Stimulated activated memory B cell treated with anti-CD40 and anti-IgM and Interleukin-4, amounts not matched to agents 10 μg/mL and 1 μg/mL and 100 μg/mL, for 72 hours (primary cell): ENCODE measurements at regions not wholly inside any gene's neighbourhood (a gene's known extent, or its start where the extent isn't known, plus 50 kb on each side); places are given as distances from the start of the nearest gene placed in this dataset.
A peak's percentile ranks its signal among the peaks of the same experiment; 100 is the strongest.

Experiments
- ATAC-seq: fragments of 150-1000 bp; cut with Tn5 transposase; 2 replicates; pipeline ENCODE4 v1.10.0; 2021
- H3K27ac Mint-ChIP-seq: one replicate; pipeline ENCODE4 v1.8.0; 2022; ENCODE audit warnings: mild to moderate bottlenecking, mixed read lengths
- H3K27me3 Mint-ChIP-seq: one replicate; pipeline ENCODE4 v1.8.0; 2022; ENCODE audit warnings: mixed read lengths
- H3K36me3 Mint-ChIP-seq: one replicate; pipeline ENCODE4 v1.8.0; 2022; ENCODE audit warnings: mixed read lengths
- H3K4me1 Mint-ChIP-seq: one replicate; pipeline ENCODE4 v1.8.0; 2022; ENCODE audit warnings: mixed read lengths
- H3K4me3 Mint-ChIP-seq: one replicate; pipeline ENCODE4 v1.8.0; 2022; ENCODE audit warnings: mild to moderate bottlenecking, moderate library complexity, mixed read lengths
- H3K9me3 Mint-ChIP-seq: one replicate; pipeline ENCODE4 v1.8.0; 2022; ENCODE audit warnings: mixed read lengths

DNA sequence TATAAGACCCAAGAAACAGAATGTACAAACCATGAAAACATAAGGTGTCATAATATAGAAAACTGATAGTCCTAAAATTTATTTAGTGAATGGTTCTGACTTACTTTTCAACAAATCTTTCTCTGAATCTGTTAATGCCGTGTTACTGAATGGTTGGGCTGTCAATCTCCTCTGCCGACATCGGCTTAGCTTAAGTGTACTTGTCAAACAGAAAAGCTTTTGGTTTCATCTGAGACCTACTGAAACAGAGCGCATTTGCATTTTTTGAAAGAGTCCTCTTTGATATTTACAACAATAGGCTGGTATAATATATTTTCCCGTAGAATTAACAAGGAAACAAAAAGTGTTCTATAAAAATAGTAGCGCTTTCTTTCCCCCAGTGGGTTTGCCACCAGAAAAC is 120.9 kb upstream of the ZNF804B start:
- no peaks in the 10 kb centered on the region for H3K27me3 Mint-ChIP-seq
- no peak overlapping the region for H3K27ac Mint-ChIP-seq
- no peak for ATAC-seq
- no peak overlapping the region for H3K4me3 Mint-ChIP-seq
- no peaks in the 10 kb centered on the region for H3K36me3 Mint-ChIP-seq
- no peaks in the 10 kb centered on the region for H3K4me1 Mint-ChIP-seq
- H3K9me3 Mint-ChIP-seq = no peaks in the 10 kb centered on the region

- Mint-ChIP-seq H3K36me3 (no peaks in the 10 kb centered on the region), H3K27me3 (no peaks in the 10 kb centered on the region), H3K27ac (no peak overlapping the region), H3K9me3 (no peaks in the 10 kb centered on the region), H3K4me1 (no peaks in the 10 kb centered on the region), H3K4me3 (no peak overlapping the region)
- ATAC-seq = no peak
Measured at GRCh38 chr7:88637795-88638194, 121.7 kb upstream of the ZNF804B start.

DNA sequence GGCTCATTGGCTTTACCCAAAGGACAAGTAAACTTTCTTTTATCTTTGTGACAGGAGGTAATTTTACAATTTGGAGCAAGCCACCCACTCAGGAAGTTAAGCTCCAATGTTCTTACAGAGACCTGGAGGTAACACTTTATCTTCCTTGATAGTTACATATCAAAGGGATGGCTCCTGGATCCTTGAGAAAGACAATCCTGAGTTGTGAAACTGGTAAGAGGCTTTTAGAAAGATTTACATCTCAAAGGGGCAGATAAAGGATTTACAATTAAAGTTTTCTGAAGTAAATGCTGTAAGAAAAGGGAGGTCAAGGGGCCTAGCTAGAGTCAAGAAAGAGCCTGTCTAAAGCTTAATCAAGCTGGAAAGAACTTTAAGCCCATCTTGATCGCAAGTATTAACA is 124.4 kb upstream of the ZNF804B start:
- ATAC-seq = no peak
- H3K27me3 Mint-ChIP-seq = no peaks in the 10 kb centered on the region
- H3K36me3 Mint-ChIP-seq = no peaks in the 10 kb centered on the region
- H3K27ac Mint-ChIP-seq = no peak overlapping the region
- H3K4me3 Mint-ChIP-seq = no peak overlapping the region
- H3K9me3 Mint-ChIP-seq = no peaks in the 10 kb centered on the region
- H3K4me1 Mint-ChIP-seq = no peaks in the 10 kb centered on the region

DNA sequence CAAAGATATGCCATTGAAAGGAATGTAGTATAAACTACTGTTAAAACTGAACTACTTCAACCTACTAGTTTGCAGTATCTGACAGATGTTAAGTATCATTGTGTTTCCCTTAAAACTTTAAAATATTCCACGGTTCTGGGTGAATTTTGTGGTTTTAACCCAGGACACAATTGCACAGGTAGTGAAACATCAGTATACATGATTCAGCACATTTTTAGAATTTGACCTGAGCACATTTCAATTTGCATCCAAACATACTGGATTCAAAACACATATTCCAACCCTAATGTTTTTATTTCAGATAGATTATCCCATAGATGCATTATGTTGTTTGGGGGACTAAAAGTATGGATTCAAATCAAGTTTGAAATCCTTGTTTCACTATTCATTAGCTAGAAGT is 129.9 kb upstream of the ZNF804B start:
- no peak overlapping the region for H3K27ac Mint-ChIP-seq
- no peaks in the 10 kb centered on the region for H3K4me1 Mint-ChIP-seq
- H3K4me3 Mint-ChIP-seq = no peak overlapping the region
- no peak for ATAC-seq
- no peaks in the 10 kb centered on the region for H3K27me3 Mint-ChIP-seq
- H3K9me3 Mint-ChIP-seq = no peaks in the 10 kb centered on the region
- H3K36me3 Mint-ChIP-seq = no peaks in the 10 kb centered on the region

DNA sequence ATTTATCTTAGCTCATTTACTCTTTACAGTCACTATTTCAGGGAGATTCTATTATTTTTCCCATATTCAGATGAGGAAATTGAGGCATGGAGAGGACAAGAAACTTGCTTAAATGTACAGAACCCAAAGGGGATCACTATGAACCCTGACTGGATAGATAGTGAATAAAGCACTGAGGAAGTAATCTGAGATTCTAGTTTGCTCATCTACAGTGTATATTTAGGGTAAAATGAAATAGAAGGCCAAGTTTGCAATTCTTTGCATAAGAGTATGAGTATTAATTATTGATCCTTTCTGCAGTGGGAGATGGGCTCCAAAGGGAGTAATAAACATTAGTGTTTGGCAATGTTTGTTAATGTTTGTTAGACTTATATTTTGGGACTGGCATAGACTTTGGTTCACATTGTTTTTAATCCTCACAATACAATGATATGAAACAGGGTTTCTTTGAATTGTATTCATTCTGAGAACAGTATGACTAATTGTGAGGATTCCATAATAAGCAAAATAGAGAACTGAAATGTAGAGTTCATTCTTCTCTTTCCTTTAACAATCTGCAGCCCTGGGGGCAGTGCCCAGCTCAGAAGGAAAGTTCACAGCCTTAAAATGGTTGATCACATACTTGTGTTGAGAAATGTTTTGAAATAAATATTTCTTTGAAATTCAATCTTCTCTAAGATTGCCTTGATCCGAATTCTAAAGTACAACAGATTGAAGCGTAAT is 131.0 kb upstream of the ZNF804B start:
- Mint-ChIP-seq H3K4me1 (no peaks in the 10 kb centered on the region), H3K27ac (no peak overlapping the region), H3K36me3 (no peaks in the 10 kb centered on the region), H3K4me3 (no peak overlapping the region), H3K27me3 (no peaks in the 10 kb centered on the region), H3K9me3 (peaks cover under 1% of the 10 kb centered on the region)
- ATAC-seq = peak; percentile 80

DNA sequence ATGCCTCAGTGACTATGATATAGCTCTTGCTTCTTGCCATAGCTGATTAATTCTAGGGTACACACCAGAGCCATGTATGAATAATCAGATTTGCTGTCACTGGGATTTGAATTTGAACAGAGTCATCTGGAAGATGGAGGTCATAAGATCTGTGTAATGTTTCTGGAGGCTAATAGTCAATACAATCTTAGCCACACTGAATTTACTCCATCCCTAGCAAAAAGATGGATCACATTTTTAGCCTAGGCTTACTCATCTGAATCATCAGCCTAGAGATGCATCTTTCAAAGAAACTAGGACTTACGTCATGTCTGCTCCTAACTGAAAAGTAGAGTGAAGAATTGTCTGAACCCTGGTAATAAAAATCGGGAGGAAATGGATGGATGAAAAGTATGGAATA is 142.3 kb upstream of the ZNF804B start:
- ATAC-seq = no peak
- H3K4me1 Mint-ChIP-seq = no peaks in the 10 kb centered on the region
- H3K36me3 Mint-ChIP-seq = no peaks in the 10 kb centered on the region
- no peaks in the 10 kb centered on the region for H3K27me3 Mint-ChIP-seq
- H3K9me3 Mint-ChIP-seq = no peaks in the 10 kb centered on the region
- H3K4me3 Mint-ChIP-seq = no peak overlapping the region
- no peak overlapping the region for H3K27ac Mint-ChIP-seq

GRCh38 chr7:88615336-88615735 is 144.2 kb upstream of the ZNF804B start:
- H3K9me3 Mint-ChIP-seq = no peaks in the 10 kb centered on the region
- no peak overlapping the region for H3K4me3 Mint-ChIP-seq
- ATAC-seq = no peak
- no peaks in the 10 kb centered on the region for H3K36me3 Mint-ChIP-seq
- H3K4me1 Mint-ChIP-seq = no peaks in the 10 kb centered on the region
- H3K27ac Mint-ChIP-seq = no peak overlapping the region
- no peaks in the 10 kb centered on the region for H3K27me3 Mint-ChIP-seq

- Mint-ChIP-seq H3K27me3 (no peaks in the 10 kb centered on the region), H3K4me1 (no peaks in the 10 kb centered on the region), H3K4me3 (no peak overlapping the region), H3K27ac (no peak overlapping the region), H3K36me3 (no peaks in the 10 kb centered on the region), H3K9me3 (no peaks in the 10 kb centered on the region)
- no peak for ATAC-seq
Measured at GRCh38 chr7:88614736-88615135, 144.8 kb upstream of the ZNF804B start.

DNA sequence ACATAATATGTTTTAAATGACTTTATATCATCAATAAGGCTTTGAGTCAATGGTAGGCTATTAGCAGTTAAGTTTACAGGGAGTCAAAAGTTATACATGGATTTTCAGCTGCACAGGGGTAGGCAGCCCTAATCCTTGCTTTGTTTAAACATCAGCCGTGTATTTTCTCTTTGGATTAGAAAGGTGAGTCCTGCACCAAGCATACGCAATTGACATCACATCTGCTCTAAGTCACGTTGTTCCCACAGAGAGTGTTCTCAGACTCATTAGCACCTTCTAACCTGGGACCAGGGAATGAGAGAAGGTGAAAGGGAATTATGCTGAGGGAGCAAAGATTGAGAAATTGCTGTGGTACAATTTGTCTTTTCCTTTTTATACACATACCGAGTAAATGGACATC is 148.6 kb upstream of the ZNF804B start:
- H3K4me3 Mint-ChIP-seq = no peak overlapping the region
- no peaks in the 10 kb centered on the region for H3K9me3 Mint-ChIP-seq
- ATAC-seq = no peak
- no peaks in the 10 kb centered on the region for H3K4me1 Mint-ChIP-seq
- H3K27me3 Mint-ChIP-seq = no peaks in the 10 kb centered on the region
- no peak overlapping the region for H3K27ac Mint-ChIP-seq
- H3K36me3 Mint-ChIP-seq = no peaks in the 10 kb centered on the region

DNA sequence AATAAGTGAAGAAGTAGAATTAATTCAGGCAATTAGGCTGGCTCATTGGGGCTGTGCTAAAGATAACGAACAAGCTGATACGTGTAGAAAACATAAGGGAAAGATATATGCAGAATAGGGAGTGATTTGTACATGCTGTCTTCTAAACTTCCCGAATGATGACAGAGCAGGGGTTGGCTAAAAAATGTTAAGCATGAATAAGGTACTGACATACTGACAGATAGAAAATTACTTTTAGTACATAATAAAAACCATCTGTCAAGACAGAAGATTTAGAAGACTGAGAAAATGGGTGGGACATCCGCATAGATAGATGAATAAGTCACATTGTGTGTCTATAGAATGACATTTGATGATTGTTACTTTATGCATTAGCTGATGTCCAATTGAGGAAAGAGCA is 158.8 kb upstream of the ZNF804B start:
- H3K27ac Mint-ChIP-seq = no peak overlapping the region
- H3K4me1 Mint-ChIP-seq = no peaks in the 10 kb centered on the region
- H3K9me3 Mint-ChIP-seq = peaks cover 3% of the 10 kb centered on the region
- H3K36me3 Mint-ChIP-seq = no peaks in the 10 kb centered on the region
- H3K27me3 Mint-ChIP-seq = no peaks in the 10 kb centered on the region
- no peak for ATAC-seq
- no peak overlapping the region for H3K4me3 Mint-ChIP-seq

DNA sequence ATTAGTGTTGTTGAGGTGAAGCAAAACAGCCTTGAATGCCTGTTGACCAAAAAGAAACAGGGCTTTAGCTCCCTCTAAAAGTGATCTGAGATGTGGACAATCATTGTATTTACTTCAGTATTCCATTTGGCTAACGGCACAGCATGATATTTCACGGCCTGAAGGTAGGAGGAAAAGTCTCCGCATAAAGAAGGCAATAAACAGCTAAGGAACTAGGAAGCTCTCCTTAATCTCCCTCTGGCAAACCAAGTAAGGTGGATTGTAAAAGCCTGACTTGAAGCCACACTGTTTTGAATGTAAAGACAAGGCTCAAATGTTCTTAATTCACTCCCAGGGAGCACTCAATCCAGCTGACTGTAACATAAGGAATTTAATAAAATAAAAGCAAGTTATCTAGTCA is 160.0 kb upstream of the ZNF804B start:
- H3K9me3 Mint-ChIP-seq = peaks cover 3% of the 10 kb centered on the region
- ATAC-seq = no peak
- no peaks in the 10 kb centered on the region for H3K36me3 Mint-ChIP-seq
- no peaks in the 10 kb centered on the region for H3K4me1 Mint-ChIP-seq
- H3K27me3 Mint-ChIP-seq = no peaks in the 10 kb centered on the region
- no peak overlapping the region for H3K4me3 Mint-ChIP-seq
- H3K27ac Mint-ChIP-seq = no peak overlapping the region

DNA sequence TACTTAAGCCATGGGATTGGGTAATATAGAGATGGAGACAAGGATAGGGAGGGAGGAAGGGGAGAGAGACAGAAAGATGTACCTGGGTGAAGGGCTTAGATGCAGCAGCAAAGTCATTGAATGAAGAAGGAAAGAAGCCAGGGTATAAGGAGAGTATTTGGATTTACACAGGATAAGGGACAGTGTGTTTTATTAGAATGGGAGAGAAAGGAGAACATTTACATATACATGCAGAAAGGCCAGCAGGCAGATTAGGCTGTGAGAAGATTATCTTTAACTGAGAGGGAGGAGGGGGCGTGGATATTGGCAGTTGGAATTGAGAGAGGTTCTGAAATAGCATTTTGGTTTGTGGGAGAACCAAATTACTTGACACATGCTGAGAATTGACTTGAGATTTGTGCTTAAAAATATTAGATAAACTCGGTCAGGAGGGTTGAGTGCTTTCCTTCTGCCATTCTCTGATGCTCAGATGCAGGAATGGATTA is 161.5 kb upstream of the ZNF804B start:
- H3K4me1 Mint-ChIP-seq = no peaks in the 10 kb centered on the region
- no peaks in the 10 kb centered on the region for H3K27me3 Mint-ChIP-seq
- no peak overlapping the region for H3K4me3 Mint-ChIP-seq
- no peak overlapping the region for H3K27ac Mint-ChIP-seq
- peaks cover 3% of the 10 kb centered on the region for H3K9me3 Mint-ChIP-seq
- no peak for ATAC-seq
- H3K36me3 Mint-ChIP-seq = no peaks in the 10 kb centered on the region

DNA sequence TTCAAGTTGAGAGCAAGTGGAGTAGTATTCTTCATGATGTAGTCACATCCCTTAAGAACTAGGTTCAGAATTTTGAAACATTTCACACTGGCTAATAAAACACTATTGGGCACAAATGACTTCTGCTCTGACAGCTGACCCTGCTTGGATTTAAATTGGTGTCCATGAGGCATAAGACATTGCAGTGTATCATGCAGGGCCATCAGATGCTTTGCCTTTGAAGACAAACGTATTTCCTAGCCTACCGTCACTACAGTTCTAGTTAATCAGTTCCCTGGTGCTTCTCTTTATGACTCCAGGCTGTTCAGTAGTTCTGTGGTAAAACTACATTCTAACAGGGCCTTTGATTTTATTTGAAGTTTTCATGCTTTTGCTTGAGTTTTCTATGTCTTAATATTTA is 168.5 kb upstream of the ZNF804B start:
- ATAC-seq = no peak
- no peaks in the 10 kb centered on the region for H3K36me3 Mint-ChIP-seq
- no peak overlapping the region for H3K4me3 Mint-ChIP-seq
- no peak overlapping the region for H3K27ac Mint-ChIP-seq
- H3K27me3 Mint-ChIP-seq = no peaks in the 10 kb centered on the region
- no peaks in the 10 kb centered on the region for H3K9me3 Mint-ChIP-seq
- no peaks in the 10 kb centered on the region for H3K4me1 Mint-ChIP-seq

DNA sequence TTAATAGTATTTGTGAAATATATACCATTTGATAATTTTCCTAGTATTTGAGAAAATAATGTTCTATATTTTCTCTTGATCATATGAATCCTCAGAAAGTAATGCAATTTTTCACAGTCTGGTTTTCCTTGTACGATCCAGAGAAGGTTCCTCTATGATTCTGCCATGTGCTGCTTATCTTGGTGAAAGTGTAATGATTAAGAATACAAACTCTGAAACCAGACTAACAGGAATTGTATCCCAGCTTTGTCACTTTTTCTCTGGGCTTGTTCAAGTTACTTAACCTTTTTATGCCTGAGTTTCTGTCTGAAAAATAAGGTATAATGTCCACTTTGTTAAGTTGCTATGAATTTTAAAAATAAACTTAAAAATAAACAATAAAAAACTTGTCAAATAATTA is 169.6 kb upstream of the ZNF804B start:
- Mint-ChIP-seq H3K36me3 (no peaks in the 10 kb centered on the region), H3K27me3 (no peaks in the 10 kb centered on the region), H3K4me3 (no peak overlapping the region), H3K27ac (no peak overlapping the region), H3K4me1 (no peaks in the 10 kb centered on the region), H3K9me3 (no peaks in the 10 kb centered on the region)
- no peak for ATAC-seq

GRCh38 chr7:88586890-88587289 is 172.6 kb upstream of the ZNF804B start:
- no peak overlapping the region for H3K27ac Mint-ChIP-seq

GRCh38 chr7:88586219-88586618 is 173.3 kb upstream of the ZNF804B start:
- Mint-ChIP-seq H3K4me3 (no peak overlapping the region), H3K27me3 (no peaks in the 10 kb centered on the region), H3K27ac (no peak overlapping the region), H3K36me3 (no peaks in the 10 kb centered on the region), H3K4me1 (no peaks in the 10 kb centered on the region), H3K9me3 (no peaks in the 10 kb centered on the region)
- no peak for ATAC-seq

More at GRCh38 chr7:88586890-88587289, 172.6 kb upstream of the ZNF804B start:
- no peak for ATAC-seq
- Mint-ChIP-seq H3K9me3 (no peaks in the 10 kb centered on the region), H3K4me1 (no peaks in the 10 kb centered on the region), H3K27me3 (no peaks in the 10 kb centered on the region), H3K4me3 (no peak overlapping the region), H3K36me3 (no peaks in the 10 kb centered on the region)

DNA sequence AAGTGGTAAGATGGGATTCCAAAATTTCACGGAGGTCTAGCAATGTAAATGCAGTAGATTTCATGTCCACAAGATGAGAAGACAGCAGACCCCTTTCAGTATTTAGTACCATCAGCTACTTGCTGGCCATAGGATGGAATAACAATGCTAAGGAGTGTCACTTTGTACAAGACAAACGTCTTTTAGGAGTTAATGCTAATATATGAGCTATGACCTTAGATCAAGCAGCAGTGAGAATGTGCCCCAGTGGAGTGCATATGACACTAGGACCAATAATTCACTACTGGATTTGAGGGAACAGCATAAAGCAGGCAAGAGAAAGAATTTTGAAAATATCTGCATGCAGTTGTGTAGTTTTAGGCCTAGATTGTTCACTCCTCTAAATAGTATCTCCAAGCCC is 182.8 kb upstream of the ZNF804B start:
- no peaks in the 10 kb centered on the region for H3K9me3 Mint-ChIP-seq
- no peak for ATAC-seq
- H3K4me1 Mint-ChIP-seq = no peaks in the 10 kb centered on the region
- H3K27me3 Mint-ChIP-seq = no peaks in the 10 kb centered on the region
- no peaks in the 10 kb centered on the region for H3K36me3 Mint-ChIP-seq
- H3K27ac Mint-ChIP-seq = no peak overlapping the region
- no peak overlapping the region for H3K4me3 Mint-ChIP-seq
